Testis (tissue), 2 donors: ENCODE measurements at regions not wholly inside any gene's neighbourhood (a gene's known extent, or its start where the extent isn't known, plus 50 kb on each side); places are given as distances from the start of the nearest gene placed in this dataset.

Experiments
- CTCF ChIP-seq, 3 experiments: fragments of 450-650 bp in 2 of 3; fragments of 200-600 bp in 1 of 3; sonication (generic) in 1 of 3; IDR thresholded peaks; one replicate each; pipeline ENCODE4 v1.5.1; 2016 to 2019; ENCODE audit warnings: antibody characterized with exemption in 3 of 3, mild to moderate bottlenecking in 2 of 3, moderate library complexity in 1 of 3
- POLR2A ChIP-seq: fragments of 450-650 bp; IDR thresholded peaks from one replicate; pipeline ENCODE4 v1.6.1; 2017; ENCODE audit warnings: antibody characterized with exemption, mild to moderate bottlenecking, moderate library complexity

GRCh38 chr17:79435962-79436361 is 174.9 kb downstream of the RBFOX3 start:
- no peak for TF ChIP-seq CTCF (IDR thresholded peaks at IDR 0.05)
- no peak for TF ChIP-seq POLR2A
